ENCODE measurements at regions not wholly inside any gene's neighbourhood (a gene's known extent, or its start where the extent isn't known, plus 50 kb on each side); places are given as distances from the start of the nearest gene placed in this dataset.

DNA sequence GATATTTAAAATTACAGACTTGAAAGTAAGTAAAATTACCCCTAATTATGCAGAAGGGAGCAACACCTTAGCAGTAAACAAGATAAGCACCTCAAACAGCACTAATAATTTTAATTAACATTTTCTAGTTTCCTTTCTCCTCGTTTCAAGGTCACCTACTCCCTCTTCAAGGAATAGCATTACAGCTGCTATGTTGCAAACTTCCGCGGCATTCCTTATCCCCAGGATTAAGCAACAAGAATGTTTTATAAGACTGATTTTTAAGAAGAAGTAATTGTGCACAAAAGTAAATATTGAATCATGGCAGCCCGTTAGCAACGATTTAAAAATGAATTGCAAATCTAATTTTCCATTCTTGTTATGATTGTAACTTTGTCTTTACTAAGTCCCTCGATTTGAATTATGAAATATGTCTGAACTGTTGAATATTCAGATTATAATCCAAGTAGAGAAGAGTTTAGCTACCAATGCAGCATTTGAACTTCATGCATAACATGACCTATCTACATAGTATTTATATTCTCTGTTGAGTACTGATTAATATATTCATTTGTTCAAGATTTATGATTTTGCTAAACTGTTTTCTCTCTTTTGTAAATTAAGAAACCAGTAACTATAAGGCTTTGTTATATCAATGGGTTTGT, 593.5 kb upstream of the MGMT start:
- no peak for TF ChIP-seq POLR2A (IDR thresholded peaks at IDR 0.05; ENCODE audit: low read depth, low read length)
- DNase-seq (ENCODE audit: insufficient read length, low spot score) (no peak), FAIRE-seq (no peak)

DNA sequence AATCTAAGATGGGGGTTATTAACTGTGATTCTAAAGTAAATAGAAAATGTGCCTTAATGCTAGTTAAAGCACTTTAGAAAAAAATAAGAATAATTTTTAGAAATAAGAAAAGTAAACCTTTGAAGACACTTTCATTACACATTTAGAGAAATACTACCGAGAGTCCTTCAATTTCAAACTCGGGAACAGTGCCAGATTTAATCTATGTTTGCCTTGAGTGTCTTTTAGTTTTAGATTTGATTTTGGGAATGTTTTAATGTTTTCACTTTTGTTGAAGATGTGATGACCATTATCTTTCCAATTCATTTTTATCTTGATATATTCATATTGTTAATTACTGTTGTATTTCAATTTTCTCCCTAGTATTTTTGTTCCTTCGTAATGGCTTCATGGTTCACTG, 592.7 kb upstream of the MGMT start:
- TF ChIP-seq POLR2A (IDR thresholded peaks at IDR 0.05; ENCODE audit: low read depth, low read length): no peak
- no peak for FAIRE-seq

DNA sequence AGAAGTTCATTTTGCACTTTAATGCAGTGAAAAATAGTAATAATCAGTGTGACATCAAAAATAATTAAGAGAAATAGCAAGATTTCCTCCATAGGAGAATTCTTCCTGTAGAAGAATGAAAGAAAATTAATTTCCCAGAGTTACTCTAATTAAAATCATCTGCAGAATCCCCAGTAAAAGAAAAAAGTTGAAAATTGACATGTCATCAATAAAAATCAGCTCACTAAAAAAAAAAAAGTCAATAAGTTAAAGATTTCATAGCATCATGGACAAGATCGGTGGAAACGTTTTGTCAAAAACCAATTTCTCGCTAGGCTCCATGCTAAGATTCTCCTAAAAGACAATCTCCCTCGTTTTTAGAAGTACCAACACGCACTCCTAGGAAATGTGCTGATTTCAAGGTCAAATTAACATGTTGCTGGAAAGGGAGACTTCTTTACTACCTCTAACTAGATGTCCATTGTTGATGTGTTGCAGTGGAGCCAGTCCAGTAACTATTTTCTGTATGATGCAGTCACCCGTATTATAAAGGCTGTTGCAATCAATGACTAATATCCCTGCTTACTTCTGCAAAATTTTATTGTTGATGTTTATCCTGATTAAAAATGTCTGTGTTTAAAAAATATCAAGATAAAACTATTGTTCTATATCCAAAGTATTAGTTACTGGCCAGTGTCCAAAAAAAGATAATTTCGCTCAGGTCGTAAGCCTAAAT, 591.9 kb upstream of the MGMT start:
- no peak for TF ChIP-seq POLR2A (IDR thresholded peaks at IDR 0.05; ENCODE audit: low read depth, low read length)
- FAIRE-seq (no peak), DNase-seq (ENCODE audit: insufficient read length, low spot score) (no peak)

More for the DNA sequence above, 592.7 kb upstream of the MGMT start:
- no peak for DNase-seq (ENCODE audit: insufficient read length, low spot score)

DNA sequence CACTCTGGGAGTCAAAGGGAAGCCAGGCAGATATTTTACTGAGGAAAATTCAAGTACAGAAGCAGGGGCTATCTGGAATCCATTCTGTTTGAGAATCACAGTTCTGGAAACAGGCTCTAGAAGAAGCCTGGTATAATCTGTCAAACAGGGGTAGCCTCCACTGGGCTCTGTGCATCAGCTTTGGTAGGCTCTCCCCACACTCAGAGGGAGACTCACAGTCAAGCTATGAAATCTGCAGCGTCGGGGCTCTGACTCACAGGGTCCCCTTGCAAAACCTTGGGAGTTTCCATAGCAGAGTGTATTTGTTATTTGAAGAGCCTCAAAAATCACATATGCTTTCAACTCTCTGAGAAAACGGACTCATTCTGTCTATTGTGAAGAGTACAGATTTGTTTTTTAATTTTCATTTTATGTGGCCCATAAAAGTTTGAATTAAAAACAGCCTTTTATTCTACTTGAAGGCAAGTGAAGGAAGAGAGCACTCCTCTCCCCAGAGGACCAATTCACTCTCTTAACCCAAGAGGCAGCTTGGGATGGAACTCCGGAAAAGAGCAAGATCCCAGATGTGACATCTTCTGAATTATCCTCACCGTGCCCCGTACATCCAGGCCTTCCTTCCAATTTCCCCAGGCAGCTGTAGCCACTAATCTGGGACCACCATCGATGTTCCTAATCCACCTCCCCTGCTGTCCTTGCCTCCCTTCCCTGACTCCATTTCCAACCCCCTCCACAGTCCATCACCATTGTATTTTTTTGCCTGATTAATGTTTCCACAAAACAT, 590.9 kb upstream of the MGMT start:
- no peak for TF ChIP-seq POLR2A (IDR thresholded peaks at IDR 0.05; ENCODE audit: low read depth, low read length)
- FAIRE-seq (no peak), DNase-seq (ENCODE audit: insufficient read length, low spot score) (no peak)

DNA sequence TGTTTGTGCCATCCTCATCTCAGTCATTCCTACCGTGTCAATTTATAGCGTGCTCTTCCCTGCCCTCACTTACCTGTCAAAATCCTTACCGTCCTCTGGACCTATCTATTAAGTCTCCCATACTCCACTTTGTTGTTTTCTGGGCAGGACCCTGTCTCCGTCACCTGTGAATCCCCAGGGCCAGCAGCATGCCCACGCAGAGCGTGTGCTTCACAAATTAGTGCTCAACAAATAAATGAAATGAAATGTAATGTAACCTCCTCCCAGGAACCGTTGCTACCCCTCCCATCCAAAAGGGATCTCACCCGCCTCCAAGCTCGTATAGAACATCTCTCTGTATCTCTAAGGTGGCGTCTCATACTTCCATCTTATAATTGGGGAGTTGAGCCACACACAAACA, 589.9 kb upstream of the MGMT start:
- DNase-seq (ENCODE audit: insufficient read length, low spot score) (no peak), FAIRE-seq (no peak)
- no peak for TF ChIP-seq POLR2A (IDR thresholded peaks at IDR 0.05; ENCODE audit: low read depth, low read length)

DNA sequence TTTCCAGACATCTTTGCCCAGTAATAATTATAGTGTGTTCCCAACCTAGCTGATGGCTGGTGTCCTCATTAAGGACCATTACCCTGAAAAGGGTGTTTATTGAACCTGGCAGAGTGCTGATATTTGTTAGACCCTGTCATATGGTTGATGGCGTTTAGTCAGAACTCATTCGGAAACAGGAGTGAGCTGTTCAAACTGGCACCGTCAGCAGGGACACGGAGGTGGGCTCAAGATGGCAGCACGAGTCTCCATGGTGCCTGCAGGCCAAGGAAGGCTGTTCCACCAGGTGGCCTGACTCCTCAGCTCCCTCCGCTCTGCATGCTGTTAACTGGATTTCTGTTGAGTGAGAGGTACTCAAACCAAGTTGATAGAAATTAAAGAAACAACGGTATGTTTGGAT, 589.1 kb upstream of the MGMT start:
- FAIRE-seq (no peak), DNase-seq (ENCODE audit: insufficient read length, low spot score) (no peak)
- TF ChIP-seq POLR2A (IDR thresholded peaks at IDR 0.05; ENCODE audit: low read depth, low read length): no peak

DNA sequence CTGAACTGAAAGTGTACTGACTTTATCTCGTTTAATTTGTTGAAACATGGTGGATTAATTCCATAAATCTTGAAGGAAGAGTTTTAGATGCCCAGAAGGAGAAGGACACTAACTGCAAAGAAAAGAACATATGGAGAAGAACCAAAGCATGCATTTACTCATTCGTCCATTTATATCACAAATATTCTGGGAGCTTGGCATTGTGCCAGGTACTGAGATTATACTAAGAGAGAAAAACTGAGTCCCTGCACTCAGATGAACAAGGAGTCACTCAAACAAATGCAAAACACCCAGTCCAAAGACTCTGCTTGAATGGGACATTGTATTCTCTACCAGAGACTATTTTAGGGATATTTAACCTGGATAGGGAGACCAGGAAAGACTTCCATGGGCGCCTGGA, 588.0 kb upstream of the MGMT start:
- no peak for TF ChIP-seq POLR2A (IDR thresholded peaks at IDR 0.05; ENCODE audit: low read depth, low read length)
- FAIRE-seq (no peak), DNase-seq (ENCODE audit: insufficient read length, low spot score) (no peak)

DNA sequence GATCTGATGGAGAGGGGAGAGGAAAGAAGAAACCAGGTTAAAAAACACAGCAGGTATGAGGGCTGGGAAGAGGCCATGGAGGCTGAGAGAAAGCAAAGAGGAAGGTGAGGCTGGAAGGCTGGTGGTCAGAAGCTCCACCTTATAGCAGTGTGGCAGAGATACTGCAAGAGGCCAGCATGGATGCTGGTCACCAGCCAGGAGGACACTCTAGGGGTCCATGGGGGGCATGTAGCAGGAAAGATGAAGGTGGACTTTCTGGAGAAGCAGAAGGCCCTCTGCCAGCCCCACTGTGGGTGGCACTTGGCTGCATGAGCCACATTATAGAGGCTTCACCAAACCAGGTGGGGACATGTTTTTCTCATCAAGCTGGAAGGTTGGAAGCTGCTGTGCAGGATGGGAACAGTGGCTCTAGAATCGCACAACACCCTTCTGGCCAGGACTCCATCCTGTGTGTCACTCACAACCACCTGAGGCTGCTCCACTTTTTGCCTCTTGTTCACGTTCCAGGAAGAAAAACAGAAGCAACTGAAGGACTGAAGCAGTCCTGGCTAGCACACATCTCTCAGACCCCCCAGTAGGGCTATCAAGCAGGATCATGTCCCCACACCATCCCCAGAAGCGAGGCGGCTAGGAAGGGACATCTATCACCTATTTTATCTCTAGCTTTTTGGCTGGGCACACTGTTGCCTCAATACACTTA, 587.5 kb upstream of the MGMT start:
- no peak for TF ChIP-seq POLR2A (IDR thresholded peaks at IDR 0.05; ENCODE audit: low read depth, low read length)
- no peak for FAIRE-seq
- DNase-seq (ENCODE audit: insufficient read length, low spot score): no peak

DNA sequence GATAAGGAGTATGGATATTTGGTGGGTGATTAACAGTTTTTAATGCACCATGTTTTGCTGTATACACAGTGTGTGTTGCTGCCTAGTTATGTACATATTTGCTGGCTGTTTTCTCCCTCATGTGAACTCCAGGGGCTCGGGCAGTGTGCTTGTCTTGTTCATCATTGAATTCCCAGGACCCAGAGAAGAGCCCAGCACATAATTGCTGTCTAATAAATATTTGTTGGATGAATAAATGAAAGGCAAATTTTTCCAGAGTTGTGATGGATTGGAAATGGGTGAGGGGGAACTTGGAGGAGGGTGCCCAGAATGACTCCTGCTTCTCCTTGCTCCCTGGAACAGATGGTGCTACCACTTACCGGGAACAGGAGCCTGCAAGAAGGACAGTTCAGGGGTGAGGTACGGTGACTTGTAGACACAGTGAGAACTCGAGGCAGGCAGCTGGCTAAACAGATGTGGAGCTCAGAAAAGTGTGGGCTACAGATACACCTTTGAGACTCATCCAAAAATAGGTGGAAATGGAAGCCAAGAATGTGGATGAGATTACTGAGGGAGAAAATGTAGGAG, 586.8 kb upstream of the MGMT start:
- no peak for TF ChIP-seq POLR2A (IDR thresholded peaks at IDR 0.05; ENCODE audit: low read depth, low read length)
- FAIRE-seq (no peak), DNase-seq (ENCODE audit: insufficient read length, low spot score) (no peak)

DNA sequence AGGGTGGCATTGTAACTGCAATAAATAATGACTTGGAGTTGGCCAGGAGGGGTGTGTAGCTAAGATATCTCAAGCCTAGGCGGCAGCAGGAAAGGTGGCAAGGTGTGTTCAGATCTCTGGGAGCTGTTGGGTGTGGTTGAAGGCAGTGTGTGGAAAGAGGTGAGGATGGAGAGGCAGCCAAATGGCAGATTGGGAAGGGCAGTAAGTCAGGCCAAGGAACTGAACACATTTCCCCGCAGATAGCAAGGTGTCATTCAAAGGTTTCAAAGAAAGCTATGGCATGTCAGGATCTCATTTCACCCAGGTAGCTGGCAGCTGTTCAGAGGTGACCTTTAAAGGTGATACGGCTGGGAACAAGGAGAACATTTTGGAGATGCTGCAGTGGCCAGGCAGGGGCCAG, 586.0 kb upstream of the MGMT start:
- DNase-seq (ENCODE audit: insufficient read length, low spot score) (no peak), FAIRE-seq (no peak)
- TF ChIP-seq POLR2A (IDR thresholded peaks at IDR 0.05; ENCODE audit: low read depth, low read length): no peak

DNA sequence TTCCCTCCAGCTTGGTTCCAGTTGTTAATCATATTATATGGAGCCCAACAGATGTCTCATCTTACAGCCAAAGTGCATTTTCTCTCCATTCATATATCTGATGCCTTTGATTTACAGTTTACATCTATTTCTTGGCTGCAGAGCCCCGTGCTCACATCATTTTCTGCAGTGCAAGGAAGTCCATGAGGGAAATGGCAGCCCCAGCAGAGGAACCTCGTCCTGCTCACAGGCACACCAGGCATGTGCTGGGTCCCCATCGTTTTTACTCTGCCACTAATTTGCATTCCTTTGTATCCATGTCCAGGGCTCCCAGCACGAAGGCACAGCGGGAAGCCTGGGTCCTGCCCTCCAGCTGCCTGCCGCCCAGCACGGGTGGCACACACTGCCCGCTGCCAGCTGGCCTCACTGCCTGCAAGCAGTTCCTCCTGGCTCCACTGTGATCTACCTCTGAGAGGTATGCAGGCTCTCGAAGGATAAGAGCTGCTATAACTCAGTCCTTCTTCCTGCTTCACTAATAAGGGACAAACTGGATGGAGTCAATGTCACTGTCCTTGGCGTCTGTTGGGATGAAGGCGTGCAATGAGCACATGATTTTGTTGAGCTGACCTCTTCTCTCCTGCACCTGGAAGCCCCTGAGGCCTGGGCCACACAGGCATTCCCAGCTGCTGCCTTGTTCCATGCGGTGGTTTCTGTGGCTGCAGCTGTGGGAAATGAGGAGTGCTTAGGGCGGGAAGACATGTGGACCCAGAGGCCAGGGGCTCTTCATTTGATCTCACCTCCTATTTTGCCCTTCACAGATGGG, 583.6 kb upstream of the MGMT start:
- DNase-seq (ENCODE audit: insufficient read length, low spot score) (no peak), FAIRE-seq (no peak)
- no peak for TF ChIP-seq POLR2A (IDR thresholded peaks at IDR 0.05; ENCODE audit: low read depth, low read length)

DNA sequence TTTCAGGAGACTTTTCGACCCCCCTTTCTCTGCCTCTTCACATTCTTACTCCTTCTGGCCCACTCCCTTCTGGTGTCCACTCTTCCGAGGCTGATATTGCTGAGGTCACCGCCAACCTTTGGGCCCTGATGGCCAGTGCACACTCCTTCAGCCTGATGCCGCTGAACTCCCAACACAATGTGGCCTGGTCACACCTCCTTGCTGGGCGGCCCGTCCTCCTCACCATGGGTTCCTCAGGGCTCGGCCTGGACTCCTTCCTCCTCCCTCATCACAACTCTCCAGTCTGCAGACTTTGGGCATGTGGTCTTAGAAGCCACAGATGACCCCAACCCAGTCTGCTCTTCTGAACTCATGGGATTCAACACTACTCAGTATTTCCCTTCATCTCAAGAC, 583.0 kb upstream of the MGMT start:
- no peak for DNase-seq (ENCODE audit: insufficient read length, low spot score)
- TF ChIP-seq POLR2A (IDR thresholded peaks at IDR 0.05; ENCODE audit: low read depth, low read length): no peak
- FAIRE-seq: no peak

DNA sequence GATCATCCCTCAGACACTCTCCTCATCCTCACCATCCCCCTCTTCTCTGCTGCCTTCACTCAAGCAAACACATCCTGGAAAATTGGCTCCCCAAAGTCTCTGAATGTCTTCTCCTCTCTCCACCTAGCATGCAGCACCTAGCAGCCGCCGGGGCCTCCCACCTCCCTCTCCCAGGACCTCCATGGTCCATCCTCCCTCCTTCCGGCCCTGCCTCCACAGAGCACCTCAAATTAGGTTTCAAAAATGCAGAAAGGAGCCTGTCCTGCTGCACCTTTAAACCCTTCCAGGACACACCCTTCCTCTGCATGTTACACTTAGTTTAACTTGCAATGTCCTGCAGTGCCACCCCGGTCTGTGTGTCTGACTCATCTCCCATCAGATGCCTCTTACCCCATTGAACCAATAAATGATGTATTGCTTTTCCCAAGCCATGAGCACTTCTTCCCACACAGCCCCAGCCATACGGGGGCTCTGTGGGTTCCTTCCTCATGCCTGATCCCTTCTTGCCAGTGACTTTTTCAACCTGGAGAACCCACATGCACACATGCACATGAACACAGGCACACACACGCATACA, 582.5 kb upstream of the MGMT start:
- no peak for TF ChIP-seq POLR2A (IDR thresholded peaks at IDR 0.05; ENCODE audit: low read depth, low read length)
- FAIRE-seq (no peak), DNase-seq (ENCODE audit: insufficient read length, low spot score) (no peak)

Measured in H54 (cell line).